PC-3 (cell line): ENCODE measurements at regions not wholly inside any gene's neighbourhood (a gene's known extent, or its start where the extent isn't known, plus 50 kb on each side); places are given as distances from the start of the nearest gene placed in this dataset.

ENCODE experiments used
- EZH2 ChIP-seq: fragments of 300-600 bp; sonication (generic); IDR thresholded peaks from one replicate; pipeline ENCODE4 v1.6.1; 2017; ENCODE audit warnings: antibody characterized with exemption, mild to moderate bottlenecking, low read length; ENCODE audit not compliant: unreplicated experiment
- EZH2phosphoT487 ChIP-seq: fragments of 300-600 bp; sonication (generic); IDR thresholded peaks from 2 replicates; pipeline ENCODE4 v1.6.1; 2018; ENCODE audit warnings: mild to moderate bottlenecking, antibody characterized with exemption, low read length, borderline replicate concordance
- TF ChIP-seq, protein P1 (sequence below): fragments of 300-600 bp; sonication (generic); conservative IDR thresholded peaks from 2 replicates; pipeline ENCODE4 v1.5.1; 2017; ENCODE audit warnings: antibody characterized with exemption, low read depth, mild to moderate bottlenecking, low read length

DNA sequence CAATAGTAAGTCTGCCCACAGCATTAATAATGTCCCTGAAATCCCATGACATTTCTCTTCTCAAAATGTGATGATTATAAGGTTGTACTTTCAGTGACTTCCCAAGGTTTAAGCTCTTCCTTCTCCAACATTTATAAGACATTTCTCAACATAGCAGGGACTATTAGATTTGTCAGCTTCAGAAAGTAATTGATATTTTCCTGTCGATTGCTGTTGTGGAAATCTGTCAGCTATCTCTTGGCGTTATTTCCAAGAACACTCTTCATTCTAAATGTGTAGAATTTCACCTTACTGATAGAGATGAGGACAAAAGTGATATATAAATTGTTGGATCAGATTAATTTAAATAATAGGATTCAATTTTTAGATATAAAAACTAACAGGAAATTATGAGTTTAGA lies 149.7 kb upstream of the IMPG1 start:
- TF ChIP-seq, protein P1, sequence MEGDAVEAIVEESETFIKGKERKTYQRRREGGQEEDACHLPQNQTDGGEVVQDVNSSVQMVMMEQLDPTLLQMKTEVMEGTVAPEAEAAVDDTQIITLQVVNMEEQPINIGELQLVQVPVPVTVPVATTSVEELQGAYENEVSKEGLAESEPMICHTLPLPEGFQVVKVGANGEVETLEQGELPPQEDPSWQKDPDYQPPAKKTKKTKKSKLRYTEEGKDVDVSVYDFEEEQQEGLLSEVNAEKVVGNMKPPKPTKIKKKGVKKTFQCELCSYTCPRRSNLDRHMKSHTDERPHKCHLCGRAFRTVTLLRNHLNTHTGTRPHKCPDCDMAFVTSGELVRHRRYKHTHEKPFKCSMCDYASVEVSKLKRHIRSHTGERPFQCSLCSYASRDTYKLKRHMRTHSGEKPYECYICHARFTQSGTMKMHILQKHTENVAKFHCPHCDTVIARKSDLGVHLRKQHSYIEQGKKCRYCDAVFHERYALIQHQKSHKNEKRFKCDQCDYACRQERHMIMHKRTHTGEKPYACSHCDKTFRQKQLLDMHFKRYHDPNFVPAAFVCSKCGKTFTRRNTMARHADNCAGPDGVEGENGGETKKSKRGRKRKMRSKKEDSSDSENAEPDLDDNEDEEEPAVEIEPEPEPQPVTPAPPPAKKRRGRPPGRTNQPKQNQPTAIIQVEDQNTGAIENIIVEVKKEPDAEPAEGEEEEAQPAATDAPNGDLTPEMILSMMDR: no peak
- TF ChIP-seq EZH2: no peak
- TF ChIP-seq EZH2phosphoT487: no peak
